NCI-H1105 treated with DMSO at 0.1 percent for 48 hours (cell line): ENCODE measurements at regions not wholly inside any gene's neighbourhood (a gene's known extent, or its start where the extent isn't known, plus 50 kb on each side); places are given as distances from the start of the nearest gene placed in this dataset.

Source experiments
- DNase-seq: peaks from one replicate; lab custom pipeline; 2025; lab: John Stamatoyannopoulos, UW

GRCh38 chr5:148950471-148950863 is 112.4 kb downstream of the SH3TC2 start:
- DNase-seq, result no peak

DNA sequence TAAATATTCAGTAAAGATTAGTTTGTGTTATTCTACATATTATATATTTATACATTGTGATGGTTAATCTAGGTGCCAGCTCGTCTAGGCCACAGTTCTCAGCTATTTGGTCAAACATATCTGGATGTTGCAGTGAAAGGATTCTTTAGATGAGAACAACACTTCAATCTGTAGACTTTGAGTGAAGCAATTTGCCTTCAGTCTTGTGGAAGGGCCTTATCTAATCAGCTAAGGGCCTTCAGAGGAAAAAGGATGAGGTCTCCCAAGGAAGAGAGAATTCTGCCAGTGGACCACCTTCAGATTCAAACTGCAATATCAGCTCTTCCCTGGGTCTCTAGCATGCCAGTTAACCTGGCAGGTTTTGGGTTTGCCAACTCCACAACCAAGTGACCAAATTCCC is 112.0 kb downstream of the SH3TC2 start:
- no peak for DNase-seq

- DNase-seq, result no peak
These were observed 111.2 kb downstream of the SH3TC2 start for GRCh38 chr5:148951612-148952011.

GRCh38 chr5:148952097-148952867 is 110.6 kb downstream of the SH3TC2 start:
- no peak for DNase-seq

DNA sequence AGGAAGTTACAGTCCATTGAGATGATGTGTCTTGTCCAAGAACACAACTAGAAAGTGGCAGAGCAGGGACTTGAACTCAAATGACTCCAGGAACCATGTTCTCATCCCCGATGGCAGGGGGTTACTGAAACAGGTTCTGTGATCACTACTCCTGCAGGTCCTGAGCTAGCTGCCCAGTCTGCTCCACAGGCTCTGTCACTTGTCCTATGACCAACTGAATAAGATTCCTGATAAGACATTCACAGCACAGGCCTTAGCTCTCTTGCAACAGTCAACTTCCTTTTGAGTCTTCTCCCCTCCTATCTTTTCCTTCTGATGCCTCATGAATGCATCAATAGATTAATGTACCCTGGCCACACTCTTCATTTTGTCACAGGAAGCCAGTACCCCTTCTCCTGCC is 109.2 kb downstream of the SH3TC2 start:
- DNase-seq, result no peak
